ENCODE measurements at regions not wholly inside any gene's neighbourhood (a gene's known extent, or its start where the extent isn't known, plus 50 kb on each side); places are given as distances from the start of the nearest gene placed in this dataset.

GRCh38 chr17:5695480-5695879, 111.2 kb upstream of the NLRP1 start:
- DNase-seq, result no peak

DNA sequence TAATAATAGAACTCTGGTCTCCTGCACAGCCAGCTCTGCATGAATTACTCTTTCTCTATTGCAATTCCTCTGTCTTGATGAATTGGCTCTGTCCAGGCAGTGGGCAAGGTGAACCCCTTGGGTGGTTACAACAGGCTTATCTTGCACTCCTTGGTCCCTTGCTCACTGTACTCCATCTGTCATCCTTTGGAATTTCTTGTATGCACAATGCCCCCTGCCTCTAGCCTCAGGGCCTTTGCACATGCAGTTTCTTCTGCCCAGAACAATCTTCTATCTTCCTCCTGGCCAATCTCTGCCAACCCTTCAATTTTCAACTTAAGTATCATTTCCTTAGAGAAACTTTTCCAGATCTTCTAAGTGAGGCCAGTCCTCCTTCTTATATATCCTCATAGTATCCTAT, 114.7 kb upstream of the NLRP1 start:
- no peak for DNase-seq

DNA sequence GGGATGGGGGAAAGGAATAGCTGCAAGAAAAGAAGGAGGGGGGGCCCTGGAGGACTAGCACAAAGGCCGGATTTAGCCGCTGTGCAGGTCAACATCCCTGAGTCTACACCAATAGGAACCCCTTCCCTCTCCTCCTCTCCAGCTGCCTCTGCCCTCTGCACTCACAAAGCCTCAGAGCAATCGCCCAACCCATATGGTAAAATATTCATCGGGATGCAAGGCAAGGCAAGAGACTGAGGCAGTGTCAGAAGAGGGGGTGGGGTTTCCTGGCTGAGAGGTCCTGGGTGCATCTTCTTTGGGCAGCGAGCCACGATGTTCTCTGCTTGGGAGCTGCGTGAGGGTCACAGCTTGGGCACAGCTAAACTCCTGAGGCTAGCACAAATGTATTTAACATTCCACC, 115.5 kb upstream of the NLRP1 start:
- no peak for DNase-seq

DNA sequence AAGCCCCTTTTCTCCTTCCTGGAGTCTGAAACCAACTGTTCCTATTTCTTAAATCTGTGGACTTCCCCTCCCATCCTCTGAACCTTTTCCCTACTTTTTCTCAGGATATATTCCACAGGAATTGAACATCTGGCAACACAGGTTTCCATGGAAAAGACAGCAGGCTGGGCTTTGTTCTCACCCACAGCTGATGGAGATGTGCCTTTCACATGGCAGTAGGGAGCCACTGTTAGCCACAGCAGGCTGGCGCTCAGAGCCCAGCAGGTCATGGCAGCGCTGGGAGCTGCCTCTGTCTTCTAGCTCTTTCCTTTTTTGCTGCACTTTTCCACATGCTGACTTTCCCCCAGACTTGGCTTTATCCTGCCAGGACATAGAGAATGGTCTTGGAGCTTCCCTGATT, 116.4 kb upstream of the NLRP1 start:
- DNase-seq, result no peak

DNA sequence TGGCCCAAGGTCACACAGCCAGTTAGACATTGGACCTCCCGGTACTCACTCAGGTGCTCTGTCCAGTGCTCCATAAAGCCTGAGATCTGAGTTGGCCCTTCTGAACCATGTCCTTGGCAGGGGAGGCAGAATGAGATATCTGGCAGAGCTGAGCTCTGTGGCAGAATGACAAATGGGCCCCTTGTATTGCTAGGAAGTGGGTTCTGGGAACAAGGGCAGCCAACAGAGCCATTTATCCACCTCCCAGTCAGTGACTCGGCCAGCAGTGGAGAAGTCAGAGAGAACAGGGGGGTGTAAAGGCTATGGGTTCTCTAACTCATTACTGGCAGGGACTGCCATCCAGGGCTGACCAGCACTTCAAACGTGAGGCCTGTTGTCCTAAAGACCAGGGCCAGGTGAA, 117.1 kb upstream of the NLRP1 start:
- no peak for DNase-seq

- no peak for DNase-seq
Observed at GRCh38 chr17:5702951-5703510, 118.7 kb upstream of the NLRP1 start.

GRCh38 chr17:5703736-5704135, 119.4 kb upstream of the NLRP1 start:
- DNase-seq, result no peak

DNA sequence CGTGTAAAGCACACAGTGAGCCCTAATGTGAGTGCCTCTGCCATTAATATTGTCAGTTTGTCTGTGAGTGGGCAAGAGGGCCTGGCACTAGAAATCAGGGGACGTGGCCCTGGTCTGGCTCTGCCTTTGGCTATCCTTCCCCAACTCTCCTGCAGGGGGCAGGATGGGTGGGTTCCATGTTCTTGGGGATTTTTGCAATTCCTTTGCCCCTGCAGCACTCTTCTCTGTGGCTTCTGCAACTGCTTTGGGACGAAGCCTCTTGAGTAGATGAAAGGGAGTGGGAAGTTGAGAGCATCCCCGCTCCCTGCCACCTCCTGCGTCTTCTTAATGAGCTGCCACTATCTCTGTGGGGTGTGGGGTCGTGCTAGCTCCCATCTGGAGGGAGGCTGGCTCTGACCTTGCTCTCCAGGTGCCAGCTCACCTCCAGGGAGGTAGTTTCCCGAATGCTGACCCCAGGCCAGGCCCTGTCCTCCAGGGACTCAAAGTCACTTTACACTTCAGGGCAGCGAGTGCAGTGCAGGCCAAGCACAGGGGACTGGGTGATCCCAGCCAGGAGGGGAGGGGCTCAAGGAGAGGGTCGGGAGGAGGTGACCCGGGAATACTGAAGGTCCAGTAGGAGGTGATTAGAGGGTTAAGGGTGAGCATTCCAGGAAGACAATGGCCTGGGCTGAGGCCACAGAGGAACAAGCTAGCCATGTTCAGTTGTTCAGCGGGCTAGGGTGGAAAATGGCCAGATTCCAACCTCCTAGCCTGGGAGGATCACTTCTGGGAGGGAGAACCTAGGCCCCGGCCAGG, 121.0 kb upstream of the NLRP1 start:
- peak; percentile 28 for DNase-seq

DNA sequence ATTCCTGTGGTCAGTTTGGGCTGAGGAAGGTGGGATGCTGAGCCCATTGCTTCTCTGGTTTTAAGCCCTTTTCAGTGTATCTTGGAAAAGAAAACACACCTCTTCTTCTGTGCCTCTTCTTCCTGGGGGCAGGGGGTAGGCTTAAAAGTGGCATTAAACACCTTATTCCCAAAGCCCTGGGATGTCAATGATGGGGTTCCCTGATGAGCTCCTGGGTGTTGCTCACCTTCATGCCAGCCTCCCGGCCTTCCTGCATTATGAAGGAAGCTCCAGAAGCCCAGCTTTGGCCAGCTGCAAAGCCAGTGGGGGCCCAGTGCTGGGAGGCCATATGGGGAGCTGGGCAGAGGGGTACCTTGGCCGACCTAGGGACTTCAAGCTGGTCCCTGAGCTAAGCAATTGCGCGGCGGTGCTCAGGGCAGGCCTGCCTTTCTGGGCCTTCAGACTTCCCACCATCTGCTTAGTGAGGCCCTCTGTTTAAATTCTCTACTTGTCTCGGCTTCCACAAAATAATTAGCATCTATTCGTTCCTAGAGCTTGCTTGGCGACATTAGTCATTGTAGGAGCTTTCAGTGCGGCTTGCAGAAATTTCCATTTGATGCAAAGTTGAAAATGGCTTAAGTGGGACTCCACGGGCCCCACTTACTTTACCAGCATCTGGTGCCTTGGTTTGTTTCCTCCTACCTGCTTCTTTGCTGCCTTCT, 121.7 kb upstream of the NLRP1 start:
- no peak for DNase-seq

GRCh38 chr17:5706577-5707210, 122.4 kb upstream of the NLRP1 start:
- DNase-seq, result peak; percentile 66

GRCh38 chr17:5707482-5707881, 123.2 kb upstream of the NLRP1 start:
- no peak for DNase-seq

GRCh38 chr17:5708344-5708743, 124.0 kb upstream of the NLRP1 start:
- DNase-seq, result no peak

DNA sequence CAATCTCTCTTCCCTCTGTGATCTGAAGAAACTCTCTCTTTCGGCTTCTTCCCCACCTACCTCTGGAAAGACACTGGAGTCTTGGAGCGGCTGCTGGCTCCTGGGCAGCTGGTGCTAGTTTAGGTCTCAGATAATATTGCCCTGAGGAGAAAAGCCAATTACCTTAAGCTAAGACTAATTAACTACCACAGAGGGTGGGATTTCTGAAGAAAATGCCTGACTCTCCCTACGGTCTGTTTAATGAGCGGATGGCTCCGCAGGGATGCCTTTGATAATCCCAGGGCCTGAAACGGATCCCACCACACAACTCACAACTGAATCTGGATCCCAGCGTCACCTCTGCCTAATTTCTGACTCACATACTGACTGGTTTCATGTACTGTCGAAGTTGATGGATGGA, 127.0 kb upstream of the NLRP1 start:
- no peak for DNase-seq

DNA sequence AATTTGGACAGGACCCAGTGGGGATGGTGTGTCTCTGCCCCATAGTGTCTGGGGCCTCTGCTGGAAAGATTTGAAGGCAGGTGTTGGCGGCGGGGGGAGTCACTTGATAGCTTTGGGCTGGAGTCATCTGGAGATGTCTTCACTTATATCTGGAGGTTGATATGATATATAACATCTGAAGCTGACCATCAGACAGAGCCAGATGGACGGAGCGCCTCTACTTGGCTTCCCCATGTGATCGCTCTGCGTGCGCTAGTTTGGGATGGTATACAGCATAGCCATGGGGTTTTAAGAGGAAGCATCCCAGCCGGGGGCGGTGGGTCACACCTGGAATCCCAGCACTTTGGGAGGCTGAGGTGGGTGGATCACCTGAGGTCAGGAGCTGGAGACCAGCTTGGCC, 130.7 kb upstream of the NLRP1 start:
- DNase-seq, result no peak

DNA sequence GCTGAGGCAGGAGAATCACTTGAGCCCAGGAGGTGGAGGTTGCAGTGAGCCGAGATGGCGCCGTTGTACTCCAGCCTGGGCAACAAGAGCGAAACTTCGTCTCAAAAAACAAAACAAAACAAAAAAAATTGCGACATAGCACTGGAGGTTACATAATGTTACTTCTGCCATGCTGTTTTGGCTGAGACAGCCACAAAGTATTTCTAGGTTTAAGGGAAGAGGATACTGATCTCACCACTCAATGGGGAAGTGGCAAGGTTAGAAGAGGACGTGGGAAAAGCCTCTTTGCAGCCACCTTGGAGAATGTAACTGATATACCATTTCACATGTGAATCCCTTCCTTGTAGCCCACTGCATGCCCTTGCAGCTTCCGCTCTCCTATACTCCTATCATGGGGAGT, 131.2 kb upstream of the NLRP1 start:
- DNase-seq, result peak; percentile 8

- DNase-seq, result no peak
Observed at GRCh38 chr17:5718726-5719125, 134.4 kb upstream of the NLRP1 start.

DNA sequence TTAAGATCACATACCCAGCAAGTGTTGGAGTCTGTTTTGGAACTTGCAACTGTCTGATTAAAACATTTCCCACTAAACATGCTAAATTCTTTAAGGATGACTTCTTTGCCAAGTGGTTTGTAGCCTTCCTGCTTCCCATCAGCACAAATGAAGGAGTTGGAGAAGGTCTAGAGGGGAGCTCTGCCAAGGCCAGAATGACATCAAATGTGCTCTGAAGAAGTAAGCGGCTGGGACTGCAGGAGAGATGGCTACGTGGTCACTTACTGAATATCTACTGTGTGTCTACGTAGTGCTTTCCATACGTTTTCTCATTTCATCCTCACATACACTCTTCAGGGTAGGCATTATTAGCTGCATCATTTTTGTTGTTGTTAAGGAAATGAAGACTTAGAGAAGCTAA, 135.7 kb upstream of the NLRP1 start:
- no peak for DNase-seq

DNA sequence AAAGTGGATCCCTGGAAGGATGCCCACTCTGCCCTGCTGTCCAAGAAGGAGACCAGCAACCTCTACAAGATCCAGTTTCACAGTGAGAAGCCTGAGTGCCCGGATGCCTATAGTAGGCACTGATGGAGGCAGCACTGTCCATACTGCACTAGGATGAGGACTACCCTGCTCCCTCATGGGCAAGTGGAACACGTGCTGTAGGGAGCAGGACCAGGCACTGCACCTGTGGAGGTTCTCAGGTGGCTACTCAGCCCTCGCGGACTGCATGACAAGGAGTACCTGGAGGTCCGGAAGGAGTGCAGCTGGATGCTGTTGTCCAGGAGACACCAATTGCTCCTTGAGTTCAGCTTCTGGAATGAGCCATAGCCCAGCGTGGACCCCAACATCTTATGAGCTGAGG, 146.1 kb upstream of the NLRP1 start:
- no peak for DNase-seq

- DNase-seq, result no peak
Observed at GRCh38 chr17:5740937-5741336, 156.6 kb upstream of the NLRP1 start.

GRCh38 chr17:5741810-5742209, 157.5 kb upstream of the NLRP1 start:
- DNase-seq, result no peak

GRCh38 chr17:5745111-5745813, 161.0 kb upstream of the NLRP1 start:
- DNase-seq, result no peak

GRCh38 chr17:5747276-5747675, 163.0 kb upstream of the NLRP1 start:
- no peak for DNase-seq

- no peak for DNase-seq
Observed at GRCh38 chr17:5747964-5748363, 163.7 kb upstream of the NLRP1 start.

Data from hematopoietic multipotent progenitor cell treated with erythropoietin and hydrocortisone succinate and interleukin-3 and kit ligand, for 6 days (in vitro differentiated cells).